OCI-LY1 (cell line): ENCODE measurements at regions not wholly inside any gene's neighbourhood (a gene's known extent, or its start where the extent isn't known, plus 50 kb on each side); places are given as distances from the start of the nearest gene placed in this dataset.

Experiments
- H2AFZ ChIP-seq: fragments of 200-600 bp; sonication (generic), shearing (Covaris generic); 2 replicates; pipeline ENCODE4 v1.6.0; 2014; ENCODE audit warnings: antibody characterized with exemption, mild to moderate bottlenecking, low read length
- H3F3A ChIP-seq: fragments of 200-600 bp; sonication (generic), shearing (Covaris generic); 2 replicates; pipeline ENCODE4 v1.6.0; 2014; ENCODE audit warnings: mild to moderate bottlenecking, antibody characterized with exemption, low read length, moderate library complexity; ENCODE audit not compliant: insufficient read depth
- H3K27ac ChIP-seq: fragments of 200-600 bp; sonication (generic); 2 replicates; pipeline ENCODE4 v1.5.1; 2014; ENCODE audit warnings: low read length, mixed run types, mild to moderate bottlenecking, low read depth; ENCODE audit not compliant: poor library complexity, severe bottlenecking
- H3K27me3 ChIP-seq: fragments of 200-600 bp; sonication (generic); 2 replicates; pipeline ENCODE4 v1.6.0; 2014; ENCODE audit warnings: antibody characterized with exemption, mild to moderate bottlenecking, low read length, moderate library complexity; ENCODE audit not compliant: insufficient read depth
- H3K36me3 ChIP-seq: fragments of 200-600 bp; sonication (generic); 2 replicates; pipeline ENCODE4 v1.6.1; 2014; ENCODE audit warnings: mild to moderate bottlenecking, antibody characterized with exemption, low read length, moderate library complexity, mixed read lengths; ENCODE audit not compliant: insufficient read depth
- H3K4me1 ChIP-seq: fragments of 200-600 bp; sonication (generic); 2 replicates; pipeline ENCODE4 v1.5.1; 2014; ENCODE audit warnings: mild to moderate bottlenecking, low read length, moderate library complexity; ENCODE audit not compliant: insufficient read depth, severe bottlenecking
- H3K4me2 ChIP-seq: fragments of 200-600 bp; sonication (generic), shearing (Covaris generic); 2 replicates; pipeline ENCODE4 v1.6.1; 2014; ENCODE audit warnings: low read length
- H3K4me3 ChIP-seq: fragments of 200-600 bp; sonication (generic); 2 replicates; pipeline ENCODE4 v1.5.1; 2014; ENCODE audit warnings: low read length, low read depth, mild to moderate bottlenecking, mixed read lengths; ENCODE audit not compliant: poor library complexity, severe bottlenecking
- H3K79me2 ChIP-seq: fragments of 200-600 bp; shearing (Covaris generic); 2 replicates; pipeline ENCODE4 v1.6.1; 2016; ENCODE audit warnings: mixed run types, low read length, mixed read lengths; ENCODE audit not compliant: insufficient read depth
- H3K9ac ChIP-seq: fragments of 200-600 bp; sonication (generic), shearing (Covaris generic); 2 replicates; pipeline ENCODE4 v1.6.1; 2014; ENCODE audit warnings: mild to moderate bottlenecking, low read length, mixed read lengths
- H3K9me2 ChIP-seq: fragments of 200-600 bp; sonication (generic), shearing (Covaris generic); 2 replicates; pipeline ENCODE4 v1.6.1; 2014; ENCODE audit warnings: low read depth, mild to moderate bottlenecking, low read length, mixed read lengths
- H3K9me3 ChIP-seq: fragments of 200-600 bp; shearing (Covaris generic); 2 replicates; pipeline ENCODE4 v1.6.1; 2014; ENCODE audit warnings: low read length, mixed read lengths
- H4K20me1 ChIP-seq: fragments of 200-600 bp; sonication (generic), shearing (Covaris generic); 2 replicates; pipeline ENCODE4 v1.6.0; 2016; ENCODE audit warnings: mild to moderate bottlenecking, low read length; ENCODE audit not compliant: insufficient read depth
- CTCF ChIP-seq: fragments of 200-600 bp; sonication (generic), shearing (Covaris generic); IDR thresholded peaks from 2 replicates; pipeline ENCODE4 v1.5.1; 2017; ENCODE audit warnings: mild to moderate bottlenecking, antibody characterized with exemption, low read length, moderate library complexity, mixed read lengths
- EZH2 ChIP-seq: fragments of 200-600 bp; sonication (generic), shearing (Covaris generic); IDR thresholded peaks from 2 replicates; pipeline ENCODE4 v1.8.0; 2017; ENCODE audit warnings: borderline replicate concordance, mixed run types, mild to moderate bottlenecking, antibody characterized with exemption, low read length, moderate library complexity, mixed read lengths

- H3K9ac ChIP-seq: no peak overlapping the region
- H3K27ac ChIP-seq: no peak overlapping the region
- no peaks in the 10 kb centered on the region for H3F3A ChIP-seq
- no peaks in the 10 kb centered on the region for H3K9me2 ChIP-seq
- H3K4me3 ChIP-seq: no peak overlapping the region
- H3K9me3 ChIP-seq: no peaks in the 10 kb centered on the region
- H3K4me1 ChIP-seq: no peaks in the 10 kb centered on the region
- no peak overlapping the region for H2AFZ ChIP-seq
- no peaks in the 10 kb centered on the region for H3K36me3 ChIP-seq
- TF ChIP-seq CTCF (no peak), EZH2 (no peak)
- H3K4me2 ChIP-seq: no peak overlapping the region
- no peaks in the 10 kb centered on the region for H3K79me2 ChIP-seq
- no peaks in the 10 kb centered on the region for H3K27me3 ChIP-seq
- no peaks in the 10 kb centered on the region for H4K20me1 ChIP-seq
Observed at GRCh38 chr14:96999654-97000155, 202.5 kb downstream of the VRK1 start.

GRCh38 chr14:97002454-97002853, 205.3 kb downstream of the VRK1 start:
- H3K79me2 ChIP-seq: no peaks in the 10 kb centered on the region
- H4K20me1 ChIP-seq: no peaks in the 10 kb centered on the region
- H3K27ac ChIP-seq: no peak overlapping the region
- no peak overlapping the region for H3K4me3 ChIP-seq
- H3K9ac ChIP-seq: no peak overlapping the region
- H3K9me2 ChIP-seq: no peaks in the 10 kb centered on the region
- no peak overlapping the region for H3K4me2 ChIP-seq
- no peak for TF ChIP-seq CTCF
- no peak for TF ChIP-seq EZH2
- H3K4me1 ChIP-seq: no peaks in the 10 kb centered on the region
- no peaks in the 10 kb centered on the region for H3K36me3 ChIP-seq
- no peaks in the 10 kb centered on the region for H3K9me3 ChIP-seq
- no peaks in the 10 kb centered on the region; the same call in 1 of the 2 replicates for H3K27me3 ChIP-seq
- H3F3A ChIP-seq: no peaks in the 10 kb centered on the region
- no peak overlapping the region for H2AFZ ChIP-seq

GRCh38 chr14:97005934-97006333, 208.8 kb downstream of the VRK1 start:
- Histone ChIP-seq H2AFZ (no peak overlapping the region), H3K27me3 (no peaks in the 10 kb centered on the region; the same call in 1 of the 2 replicates), H3K9ac (no peak overlapping the region), H3K36me3 (no peaks in the 10 kb centered on the region), H3K9me2 (no peaks in the 10 kb centered on the region), H3K27ac (no peak overlapping the region), H3K4me1 (no peaks in the 10 kb centered on the region), H3K79me2 (no peaks in the 10 kb centered on the region), H3F3A (no peaks in the 10 kb centered on the region), H4K20me1 (no peaks in the 10 kb centered on the region), H3K9me3 (no peaks in the 10 kb centered on the region), H3K4me3 (no peak overlapping the region), H3K4me2 (no peak overlapping the region)
- TF ChIP-seq CTCF (no peak), EZH2 (no peak)
